ENCODE measurements at regions not wholly inside any gene's neighbourhood (a gene's known extent, or its start where the extent isn't known, plus 50 kb on each side); places are given as distances from the start of the nearest gene placed in this dataset.

DNA sequence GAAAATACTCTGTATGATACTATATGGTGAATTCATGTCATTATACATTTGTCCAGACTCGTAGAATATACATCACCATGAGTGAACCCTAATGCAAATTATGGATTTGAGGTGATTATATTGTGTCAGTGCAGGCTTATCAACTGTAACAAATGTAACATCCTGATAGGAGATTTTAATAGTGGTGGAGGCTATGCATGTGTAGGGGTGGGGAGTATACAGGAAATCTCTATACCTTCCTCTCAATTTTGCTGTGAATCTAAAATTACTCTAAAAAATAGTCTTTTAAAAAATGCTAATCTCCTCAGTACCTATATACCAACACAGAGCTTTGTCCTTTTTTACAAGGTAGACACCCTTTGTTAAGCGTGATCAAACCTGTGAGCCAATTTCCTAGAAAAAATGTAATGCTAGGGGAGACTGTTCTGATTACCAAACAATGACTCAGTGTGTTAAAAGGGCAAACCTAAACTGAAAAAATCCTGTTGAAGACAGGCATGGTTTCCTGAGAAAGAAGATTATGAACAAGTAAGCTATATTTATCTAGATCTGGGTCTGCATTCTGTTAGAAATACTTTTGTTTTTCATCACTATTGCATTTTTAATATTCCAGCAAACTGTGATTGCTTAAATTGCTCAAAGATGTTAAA, 170.9 kb downstream of the DUSP6 start:
- no peak for FAIRE-seq

- FAIRE-seq = no peak
These were observed 171.8 kb downstream of the DUSP6 start for GRCh38 chr12:89180496-89180895.

- no peak for FAIRE-seq
These were observed 172.3 kb downstream of the DUSP6 start for GRCh38 chr12:89179983-89180382.

GRCh38 chr12:89179245-89179644, 173.1 kb downstream of the DUSP6 start:
- FAIRE-seq = no peak

- no peak for FAIRE-seq
These were observed 174.4 kb downstream of the DUSP6 start for GRCh38 chr12:89177802-89178395.

- no peak for FAIRE-seq
These were observed 175.6 kb downstream of the DUSP6 start for GRCh38 chr12:89176676-89177075.

DNA sequence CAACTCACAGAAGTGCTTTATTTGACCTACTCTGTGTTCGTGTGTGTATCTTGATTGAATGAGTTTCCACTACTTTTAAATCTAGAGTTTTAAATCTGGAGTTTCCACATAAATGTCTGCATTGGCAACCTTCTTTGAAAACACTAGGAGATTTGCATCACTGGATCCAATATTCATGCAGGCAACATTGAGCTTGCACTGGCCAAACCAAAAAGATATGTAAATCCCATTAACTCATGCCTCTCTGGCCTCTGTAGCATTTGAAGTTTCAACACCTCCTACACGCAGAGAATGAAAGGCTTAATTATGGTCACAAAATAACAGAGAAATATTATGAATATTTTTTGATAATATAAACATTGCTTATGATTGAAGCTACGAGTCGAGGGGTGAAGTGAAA, 178.6 kb downstream of the DUSP6 start:
- no peak for FAIRE-seq

DNA sequence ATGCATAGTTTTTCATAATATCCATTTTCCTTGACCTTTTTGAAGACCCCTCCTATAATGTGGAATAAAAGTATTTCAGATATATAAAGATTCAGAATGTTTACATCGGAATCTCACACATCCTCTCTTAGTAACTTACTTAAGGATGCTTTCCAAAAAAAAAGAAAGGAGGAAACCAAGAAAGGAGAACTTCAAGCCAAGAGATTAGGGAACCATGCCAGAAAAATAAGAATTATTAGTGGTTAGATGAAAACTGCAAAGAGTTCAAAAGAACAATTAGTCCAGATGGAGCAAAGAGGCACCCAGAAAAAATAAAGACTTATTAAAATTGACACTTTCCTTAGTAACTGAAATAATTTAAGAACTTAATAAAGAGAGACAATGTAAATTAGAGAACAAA, 179.2 kb downstream of the DUSP6 start:
- FAIRE-seq = no peak

GRCh38 chr12:89172224-89172623, 180.1 kb downstream of the DUSP6 start:
- no peak for FAIRE-seq

DNA sequence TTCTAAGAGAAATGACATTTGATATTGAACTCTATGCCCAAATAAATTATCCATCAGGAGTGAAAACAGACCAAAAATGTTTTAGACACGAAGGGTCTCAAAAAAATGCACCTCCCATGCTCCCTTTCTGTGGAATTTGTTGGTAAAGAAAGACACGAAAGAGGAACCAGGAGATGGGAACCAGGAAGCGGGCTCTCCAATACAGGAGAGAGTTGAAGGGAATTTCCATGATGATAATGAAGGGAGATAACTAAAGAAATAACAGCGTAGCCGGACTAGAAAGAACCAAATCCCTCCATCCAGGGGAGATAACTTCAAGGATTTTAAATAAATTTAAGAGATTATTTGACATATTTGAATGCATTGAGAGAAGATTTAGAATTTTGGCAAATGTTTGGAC, 183.0 kb downstream of the DUSP6 start:
- FAIRE-seq = no peak

GRCh38 chr12:89167986-89168385, 184.3 kb downstream of the DUSP6 start:
- no peak for FAIRE-seq

DNA sequence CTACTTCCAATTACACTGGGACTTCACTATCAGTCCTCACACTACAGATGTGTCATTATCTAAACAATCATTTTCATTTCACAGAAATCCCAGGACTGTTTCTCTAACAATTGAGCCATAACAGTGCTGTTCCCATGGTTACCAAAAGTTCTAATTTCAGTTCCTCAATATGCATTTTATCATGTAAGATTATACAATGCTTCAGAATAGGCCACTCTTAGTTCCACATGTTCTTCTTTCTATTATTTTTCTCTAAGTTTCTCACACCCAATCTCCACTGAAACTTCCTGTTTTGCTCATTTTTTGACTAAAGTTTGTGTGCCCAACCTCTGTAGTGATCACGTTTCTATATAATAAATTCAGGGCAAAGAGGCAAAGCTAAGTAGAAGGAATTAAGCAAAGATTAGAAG, 185.8 kb downstream of the DUSP6 start:
- FAIRE-seq = no peak

GRCh38 chr12:89166121-89166520, 186.2 kb downstream of the DUSP6 start:
- FAIRE-seq = no peak

- no peak for FAIRE-seq
These were observed 186.6 kb downstream of the DUSP6 start for GRCh38 chr12:89165703-89166102.

GRCh38 chr12:89163918-89164317, 188.4 kb downstream of the DUSP6 start:
- no peak for FAIRE-seq

- no peak for FAIRE-seq
These were observed 189.6 kb downstream of the DUSP6 start for GRCh38 chr12:89162589-89163261.

DNA sequence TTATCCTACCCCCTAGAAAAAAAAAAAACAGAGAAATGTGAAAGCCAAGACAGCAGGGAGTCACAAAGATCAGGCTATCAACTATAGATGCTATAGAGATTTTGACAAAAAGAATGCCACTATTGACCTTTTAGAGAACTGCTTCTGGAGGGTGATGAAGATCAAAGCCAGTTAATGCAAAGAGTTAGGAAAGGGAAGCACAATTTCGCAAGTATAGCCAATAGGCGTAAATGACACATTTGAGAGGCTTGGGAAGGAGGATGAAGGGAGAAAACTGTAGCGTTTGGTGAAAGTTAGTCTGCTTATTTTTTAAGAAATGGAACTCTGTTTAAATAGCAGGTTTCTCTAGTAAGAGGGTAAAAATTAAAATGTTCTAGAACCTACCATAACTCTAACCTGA, 190.7 kb downstream of the DUSP6 start:
- FAIRE-seq = no peak

DNA sequence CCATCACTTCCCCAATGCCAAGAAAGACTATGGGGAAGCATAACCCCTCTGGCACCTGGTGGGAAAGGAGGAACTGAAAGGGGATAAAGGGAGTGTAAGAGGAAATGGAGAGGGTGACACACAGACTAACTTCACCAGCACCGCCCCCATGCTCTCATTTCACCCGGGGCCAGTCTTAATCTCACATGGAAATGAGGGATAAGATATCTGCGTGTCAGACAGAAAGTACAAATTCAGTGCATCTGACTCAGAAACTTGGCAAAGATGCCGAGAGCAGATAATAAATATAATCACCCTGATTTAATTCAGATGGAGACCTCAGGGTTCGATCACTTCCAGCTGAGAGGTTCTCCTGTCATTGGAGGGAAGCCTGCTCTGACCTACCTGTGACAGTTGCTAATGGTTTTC, 191.6 kb downstream of the DUSP6 start:
- no peak for FAIRE-seq

DNA sequence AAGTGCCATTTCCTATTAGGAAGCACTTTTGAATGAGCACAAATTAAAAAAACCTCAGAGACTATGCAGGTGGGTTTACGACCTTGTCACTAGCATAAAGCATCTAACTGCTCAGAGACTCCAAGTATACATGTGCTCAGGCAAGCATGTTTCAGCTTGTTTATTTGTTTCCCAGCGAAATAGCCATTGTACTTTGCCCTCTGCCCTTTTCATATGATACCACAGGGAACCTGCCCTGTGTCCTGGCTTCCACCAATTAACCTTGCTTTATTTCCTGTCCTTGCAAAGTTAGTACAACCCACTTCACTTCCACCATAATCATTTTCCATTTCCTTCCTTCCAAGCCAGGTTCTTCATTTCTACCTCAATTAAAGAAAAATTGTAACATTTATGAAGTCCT, 194.9 kb downstream of the DUSP6 start:
- no peak for FAIRE-seq

- FAIRE-seq = no peak
These were observed 195.4 kb downstream of the DUSP6 start for GRCh38 chr12:89156862-89157262.

DNA sequence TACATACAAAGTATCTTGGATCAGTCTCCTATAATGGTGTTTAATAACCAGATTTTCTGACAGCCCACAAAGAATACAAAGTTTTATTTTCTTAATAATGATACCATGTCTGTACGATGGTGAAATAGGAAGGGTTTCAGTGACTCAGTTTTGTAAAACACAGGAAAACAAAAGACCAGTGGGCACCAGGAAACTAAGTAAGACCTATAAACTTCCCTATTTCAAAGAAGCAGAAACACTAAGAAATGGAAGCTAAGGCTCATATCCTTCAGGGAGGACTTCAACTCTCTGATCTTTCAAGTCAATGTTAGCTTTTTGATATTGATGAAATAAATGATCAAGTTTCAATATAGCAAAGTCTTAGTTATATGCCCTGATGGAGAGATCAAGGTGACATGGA, 196.0 kb downstream of the DUSP6 start:
- FAIRE-seq = no peak

DNA sequence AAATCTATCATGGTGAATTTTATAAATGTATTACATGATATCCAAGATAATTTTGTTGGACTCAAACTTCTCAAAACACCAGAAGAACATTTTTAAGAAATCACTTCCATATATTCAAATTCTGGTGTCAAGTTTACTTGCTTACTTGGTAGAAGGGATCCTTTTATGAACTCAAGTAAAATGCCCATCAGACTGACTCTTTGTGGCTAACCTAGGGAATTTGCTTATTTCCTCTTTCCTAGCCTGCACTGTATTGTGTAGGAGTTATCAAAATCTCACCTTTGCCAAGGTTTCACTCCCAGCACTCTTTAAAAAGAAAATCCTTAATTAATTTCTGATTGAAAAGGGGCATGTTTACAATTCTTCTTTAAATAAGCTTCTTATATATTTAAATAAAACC, 196.5 kb downstream of the DUSP6 start:
- no peak for FAIRE-seq

DNA sequence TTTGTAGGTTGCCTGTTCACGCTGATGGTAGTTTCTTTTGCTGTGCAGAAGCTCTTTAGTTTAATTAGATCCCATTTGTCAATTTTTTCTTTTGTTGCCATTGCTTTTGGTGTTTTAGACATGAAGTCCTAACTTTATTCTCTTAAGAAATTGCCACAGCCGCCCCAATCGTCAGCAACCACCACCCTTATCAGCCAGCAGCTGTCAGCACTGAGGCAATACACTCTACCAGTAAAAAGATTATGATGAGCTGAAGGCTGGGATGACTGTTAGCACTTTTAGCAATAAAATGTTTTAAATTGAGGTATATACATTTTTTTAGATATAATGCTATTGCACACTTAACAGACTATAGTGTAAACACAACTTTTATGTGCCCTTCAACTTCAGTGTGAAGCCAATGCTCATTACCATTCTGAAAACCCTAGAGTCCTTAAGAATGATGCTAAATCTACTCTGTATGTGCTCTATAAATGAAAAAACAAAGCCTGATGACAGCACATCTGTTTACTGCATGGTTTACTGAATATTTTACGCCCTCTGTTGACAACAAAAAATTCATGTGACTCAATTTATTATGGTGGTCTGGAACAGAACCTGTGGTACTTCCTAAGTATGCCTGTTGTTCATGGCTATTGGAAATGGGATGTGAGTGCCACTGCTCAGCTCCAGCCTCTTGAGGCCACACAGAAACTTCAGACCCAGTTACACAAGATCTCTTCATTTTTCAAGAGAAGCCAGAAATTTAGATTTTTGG, 197.4 kb downstream of the DUSP6 start:
- no peak for FAIRE-seq

DNA sequence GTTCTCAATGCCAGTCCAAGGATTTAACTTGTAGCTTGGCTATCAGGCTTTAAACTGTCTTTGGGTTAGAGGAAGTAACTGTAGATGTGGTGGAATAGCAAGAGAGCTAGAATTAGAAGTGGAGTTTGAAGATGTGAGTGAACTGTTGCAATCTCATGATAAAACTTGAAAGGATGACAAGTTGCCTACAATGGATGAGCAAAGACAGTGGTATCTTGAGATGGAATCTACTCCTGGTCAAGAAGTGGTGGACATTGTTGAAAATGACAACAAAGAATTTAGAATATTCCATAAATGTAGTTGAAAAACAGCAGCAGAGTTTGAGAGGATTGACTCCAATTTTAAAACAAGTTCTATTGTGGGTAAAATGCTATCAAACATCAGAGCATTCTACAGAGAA, 199.0 kb downstream of the DUSP6 start:
- no peak for FAIRE-seq
